Endothelial cell (in vitro differentiated cells): ENCODE measurements at regions not wholly inside any gene's neighbourhood (a gene's known extent, or its start where the extent isn't known, plus 50 kb on each side); places are given as distances from the start of the nearest gene placed in this dataset.

Experiments
- DNase-seq: peaks from one replicate; pipeline ENCODE4 v3.0.0; 2021; ENCODE audit warnings: low spot score
- H3K27ac Mint-ChIP-seq: one replicate; pipeline ENCODE4 v1.8.0; 2021; ENCODE audit warnings: mixed read lengths, inconsistent platforms; ENCODE audit not compliant: unreplicated experiment
- H3K27me3 Mint-ChIP-seq: one replicate; pipeline ENCODE4 v1.8.0; 2021; ENCODE audit warnings: mild to moderate bottlenecking, moderate library complexity, mixed read lengths, inconsistent platforms; ENCODE audit not compliant: unreplicated experiment
- H3K36me3 Mint-ChIP-seq: one replicate; pipeline ENCODE4 v1.8.0; 2021; ENCODE audit warnings: mild to moderate bottlenecking, low read depth, mixed read lengths, inconsistent platforms; ENCODE audit not compliant: unreplicated experiment
- H3K4me1 Mint-ChIP-seq: one replicate; pipeline ENCODE4 v1.8.0; 2021; ENCODE audit warnings: mild to moderate bottlenecking, mixed read lengths, inconsistent platforms; ENCODE audit not compliant: unreplicated experiment
- H3K4me3 Mint-ChIP-seq: one replicate; pipeline ENCODE4 v1.8.0; 2021; ENCODE audit warnings: mild to moderate bottlenecking, mixed read lengths, inconsistent platforms; ENCODE audit not compliant: unreplicated experiment
- H3K9me3 Mint-ChIP-seq: one replicate; pipeline ENCODE4 v1.8.0; 2021; ENCODE audit warnings: mixed read lengths, inconsistent platforms; ENCODE audit not compliant: unreplicated experiment
- CTCF ChIP-seq: fragments of 200-600 bp; sonication (generic); IDR thresholded peaks from one replicate; pipeline ENCODE4 v1.5.0; 2021; ENCODE audit warnings: antibody characterized with exemption; ENCODE audit not compliant: unreplicated experiment

GRCh38 chr15:62409466-62409865 lies 244.4 kb upstream of the C2CD4B start:
- Mint-ChIP-seq H3K36me3 (no peaks in the 10 kb centered on the region), H3K9me3 (no peaks in the 10 kb centered on the region), H3K27ac (no peak overlapping the region), H3K4me3 (no peak overlapping the region), H3K4me1 (no peaks in the 10 kb centered on the region), H3K27me3 (no peaks in the 10 kb centered on the region)
- no peak for DNase-seq
- TF ChIP-seq CTCF = no peak

- no peaks in the 10 kb centered on the region for H3K9me3 Mint-ChIP-seq
- peaks cover 2% of the 10 kb centered on the region for H3K4me1 Mint-ChIP-seq
- no peaks in the 10 kb centered on the region for H3K36me3 Mint-ChIP-seq
- no peak for DNase-seq
- H3K27me3 Mint-ChIP-seq = peaks cover 2% of the 10 kb centered on the region
- H3K27ac Mint-ChIP-seq = no peak overlapping the region
- no peak overlapping the region for H3K4me3 Mint-ChIP-seq
- TF ChIP-seq CTCF = no peak
Observed at GRCh38 chr15:62412686-62413085, 247.6 kb upstream of the C2CD4B start.

GRCh38 chr15:62413153-62413552 lies 248.1 kb upstream of the C2CD4B start:
- H3K27ac Mint-ChIP-seq = no peak overlapping the region
- peaks cover 2% of the 10 kb centered on the region for H3K27me3 Mint-ChIP-seq
- H3K4me1 Mint-ChIP-seq = peaks cover 2% of the 10 kb centered on the region
- no peak for TF ChIP-seq CTCF
- no peaks in the 10 kb centered on the region for H3K9me3 Mint-ChIP-seq
- H3K4me3 Mint-ChIP-seq = no peak overlapping the region
- no peak for DNase-seq
- H3K36me3 Mint-ChIP-seq = no peaks in the 10 kb centered on the region

- Mint-ChIP-seq H3K36me3 (no peaks in the 10 kb centered on the region), H3K4me1 (peaks cover 2% of the 10 kb centered on the region), H3K27ac (no peak overlapping the region), H3K27me3 (peaks cover 2% of the 10 kb centered on the region), H3K9me3 (no peaks in the 10 kb centered on the region), H3K4me3 (no peak overlapping the region)
- no peak for TF ChIP-seq CTCF
- DNase-seq = no peak
Observed at GRCh38 chr15:62413786-62414185, 248.7 kb upstream of the C2CD4B start.

GRCh38 chr15:62415498-62415897 lies 250.4 kb upstream of the C2CD4B start:
- DNase-seq = no peak
- H3K27me3 Mint-ChIP-seq = peaks cover 2% of the 10 kb centered on the region
- no peak overlapping the region for H3K27ac Mint-ChIP-seq
- peaks cover 2% of the 10 kb centered on the region for H3K4me1 Mint-ChIP-seq
- no peaks in the 10 kb centered on the region for H3K9me3 Mint-ChIP-seq
- H3K4me3 Mint-ChIP-seq = no peak overlapping the region
- no peak for TF ChIP-seq CTCF
- no peaks in the 10 kb centered on the region for H3K36me3 Mint-ChIP-seq
